ENCODE measurements at regions not wholly inside any gene's neighbourhood (a gene's known extent, or its start where the extent isn't known, plus 50 kb on each side); places are given as distances from the start of the nearest gene placed in this dataset.

DNA sequence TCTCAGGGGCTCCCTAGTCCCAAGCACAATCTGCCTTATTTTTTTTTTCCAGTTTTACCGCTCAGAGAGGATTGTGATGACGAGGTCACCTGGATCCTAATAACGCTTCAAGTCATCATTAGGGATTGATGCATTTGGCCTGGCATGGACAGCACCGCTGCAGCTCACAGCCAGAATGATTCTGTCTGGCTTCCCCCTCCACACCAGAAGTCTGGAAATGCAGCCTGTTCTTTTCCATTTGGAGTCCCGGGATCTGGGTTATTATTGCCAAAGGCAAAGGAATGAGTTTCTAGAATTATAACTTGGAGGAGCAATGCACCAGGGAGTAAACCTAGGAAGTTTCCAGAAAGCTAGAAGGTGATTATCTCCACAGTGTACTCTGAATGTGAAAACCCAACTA, 81.1 kb upstream of the TAF1B start:
- TF ChIP-seq POLR2A (IDR thresholded peaks at IDR 0.05; ENCODE audit: low read depth), result no peak
- TF ChIP-seq, protein P1, sequence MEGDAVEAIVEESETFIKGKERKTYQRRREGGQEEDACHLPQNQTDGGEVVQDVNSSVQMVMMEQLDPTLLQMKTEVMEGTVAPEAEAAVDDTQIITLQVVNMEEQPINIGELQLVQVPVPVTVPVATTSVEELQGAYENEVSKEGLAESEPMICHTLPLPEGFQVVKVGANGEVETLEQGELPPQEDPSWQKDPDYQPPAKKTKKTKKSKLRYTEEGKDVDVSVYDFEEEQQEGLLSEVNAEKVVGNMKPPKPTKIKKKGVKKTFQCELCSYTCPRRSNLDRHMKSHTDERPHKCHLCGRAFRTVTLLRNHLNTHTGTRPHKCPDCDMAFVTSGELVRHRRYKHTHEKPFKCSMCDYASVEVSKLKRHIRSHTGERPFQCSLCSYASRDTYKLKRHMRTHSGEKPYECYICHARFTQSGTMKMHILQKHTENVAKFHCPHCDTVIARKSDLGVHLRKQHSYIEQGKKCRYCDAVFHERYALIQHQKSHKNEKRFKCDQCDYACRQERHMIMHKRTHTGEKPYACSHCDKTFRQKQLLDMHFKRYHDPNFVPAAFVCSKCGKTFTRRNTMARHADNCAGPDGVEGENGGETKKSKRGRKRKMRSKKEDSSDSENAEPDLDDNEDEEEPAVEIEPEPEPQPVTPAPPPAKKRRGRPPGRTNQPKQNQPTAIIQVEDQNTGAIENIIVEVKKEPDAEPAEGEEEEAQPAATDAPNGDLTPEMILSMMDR (IDR thresholded peaks at IDR 0.05), result no peak

Measured in esophagus muscularis mucosa (tissue), 3 donors.